ENCODE measurements at regions not wholly inside any gene's neighbourhood (a gene's known extent, or its start where the extent isn't known, plus 50 kb on each side); places are given as distances from the start of the nearest gene placed in this dataset.

GRCh38 chr2:215552144-215552580 lies 116.3 kb upstream of the FN1 start:
- H3K36me3 Mint-ChIP-seq: no peaks in the 10 kb centered on the region
- H3K4me1 ChIP-seq (ENCODE audit: control insufficient read depth, insufficient read depth, low read length): no peaks in the 10 kb centered on the region
- DNase-seq: no peak
- H3K4me3 ChIP-seq (ENCODE audit: low read length): no peak overlapping the region
- H3K27ac Mint-ChIP-seq: no peak overlapping the region
- no peak overlapping the region for H3K27ac ChIP-seq (ENCODE audit: low read length)
- H3K4me1 Mint-ChIP-seq: no peaks in the 10 kb centered on the region
- no peak overlapping the region for H3K4me3 Mint-ChIP-seq
- H3K9me3 Mint-ChIP-seq: no peaks in the 10 kb centered on the region
- whole genome bisulfite sequencing (ENCODE audit: insufficient coverage): 66% methylated on average over 2 of the region's 4 CpGs
- no peak for ATAC-seq
- intact Hi-C loops (cut with micrococcal nuclease): no loop called here
- peaks cover 0 to 3% of the 10 kb centered on the region in 2 donors for H3K27me3 Mint-ChIP-seq (ENCODE audit: low read depth in 2 of 2)
- H3K27me3 ChIP-seq (ENCODE audit: control insufficient read depth, insufficient read depth, low read length): no peaks in the 10 kb centered on the region
- H3K36me3 ChIP-seq (ENCODE audit: control insufficient read depth, insufficient read depth, low read length): no peaks in the 10 kb centered on the region
- no peaks in the 10 kb centered on the region for H3K9me3 ChIP-seq (ENCODE audit: control insufficient read depth, insufficient read depth, low read length)
- no peak for TF ChIP-seq CTCF (IDR thresholded peaks at IDR 0.05)

- Mint-ChIP-seq H3K36me3 (no peaks in the 10 kb centered on the region), H3K9me3 (no peaks in the 10 kb centered on the region), H3K27me3 (ENCODE audit: low read depth in 2 of 2) (peaks cover 0 to 3% of the 10 kb centered on the region in 2 donors), H3K27ac (no peak overlapping the region), H3K4me3 (no peak overlapping the region), H3K4me1 (no peaks in the 10 kb centered on the region)
- Histone ChIP-seq H3K36me3 (ENCODE audit: control insufficient read depth, insufficient read depth, low read length) (no peaks in the 10 kb centered on the region), H3K4me3 (ENCODE audit: low read length) (no peak overlapping the region), H3K9me3 (ENCODE audit: control insufficient read depth, insufficient read depth, low read length) (no peaks in the 10 kb centered on the region), H3K4me1 (ENCODE audit: control insufficient read depth, insufficient read depth, low read length) (no peaks in the 10 kb centered on the region), H3K27me3 (ENCODE audit: control insufficient read depth, insufficient read depth, low read length) (no peaks in the 10 kb centered on the region), H3K27ac (ENCODE audit: low read length) (no peak overlapping the region)
- TF ChIP-seq CTCF (IDR thresholded peaks at IDR 0.05): no peak
- WGBS (ENCODE audit: insufficient coverage): 63% methylated on average over 1 of the region's 2 CpGs
- ATAC-seq (no peak), DNase-seq (no peak)
- intact Hi-C loops (cut with micrococcal nuclease): no loop called here
Measured at GRCh38 chr2:215550331-215550730, 114.5 kb upstream of the FN1 start.

- Mint-ChIP-seq H3K27me3 (ENCODE audit: low read depth in 2 of 2) (peaks cover 0 to 3% of the 10 kb centered on the region in 2 donors), H3K36me3 (no peaks in the 10 kb centered on the region), H3K4me1 (no peaks in the 10 kb centered on the region), H3K9me3 (no peaks in the 10 kb centered on the region), H3K4me3 (no peak overlapping the region), H3K27ac (no peak overlapping the region)
- intact Hi-C loops (cut with micrococcal nuclease): no loop called here
- no peak for TF ChIP-seq CTCF (IDR thresholded peaks at IDR 0.05)
- Histone ChIP-seq H3K4me1 (ENCODE audit: control insufficient read depth, insufficient read depth, low read length) (no peaks in the 10 kb centered on the region), H3K27ac (ENCODE audit: low read length) (no peak overlapping the region), H3K4me3 (ENCODE audit: low read length) (no peak overlapping the region), H3K27me3 (ENCODE audit: control insufficient read depth, insufficient read depth, low read length) (no peaks in the 10 kb centered on the region), H3K36me3 (ENCODE audit: control insufficient read depth, insufficient read depth, low read length) (no peaks in the 10 kb centered on the region), H3K9me3 (ENCODE audit: control insufficient read depth, insufficient read depth, low read length) (no peaks in the 10 kb centered on the region)
- WGBS (ENCODE audit: insufficient coverage): 83% methylated on average over 2 of the region's 2 CpGs
- ATAC-seq (no peak), DNase-seq (no peak)
Measured at GRCh38 chr2:215548714-215549113, 112.8 kb upstream of the FN1 start.

- H3K36me3 ChIP-seq (ENCODE audit: control insufficient read depth, insufficient read depth, low read length): no peaks in the 10 kb centered on the region
- no peak overlapping the region for H3K4me3 ChIP-seq (ENCODE audit: low read length)
- H3K4me3 Mint-ChIP-seq: no peak overlapping the region
- no peak overlapping the region for H3K27ac ChIP-seq (ENCODE audit: low read length)
- no peaks in the 10 kb centered on the region for H3K36me3 Mint-ChIP-seq
- no peak overlapping the region for H3K27ac Mint-ChIP-seq
- H3K27me3 Mint-ChIP-seq (ENCODE audit: low read depth in 2 of 2): no peaks in the 10 kb centered on the region
- H3K9me3 ChIP-seq (ENCODE audit: control insufficient read depth, insufficient read depth, low read length): no peaks in the 10 kb centered on the region
- intact Hi-C loops (cut with micrococcal nuclease): no loop called here
- ATAC-seq (no peak), DNase-seq (no peak)
- H3K9me3 Mint-ChIP-seq: no peaks in the 10 kb centered on the region
- no peaks in the 10 kb centered on the region for H3K4me1 Mint-ChIP-seq
- no peaks in the 10 kb centered on the region for H3K27me3 ChIP-seq (ENCODE audit: control insufficient read depth, insufficient read depth, low read length)
- no peak for TF ChIP-seq CTCF (IDR thresholded peaks at IDR 0.05)
- H3K4me1 ChIP-seq (ENCODE audit: control insufficient read depth, insufficient read depth, low read length): no peaks in the 10 kb centered on the region
Measured at GRCh38 chr2:215542690-215543089, 106.8 kb upstream of the FN1 start.

Data from natural killer cell (primary cell).